ENCODE measurements at regions not wholly inside any gene's neighbourhood (a gene's known extent, or its start where the extent isn't known, plus 50 kb on each side); places are given as distances from the start of the nearest gene placed in this dataset.

DNA sequence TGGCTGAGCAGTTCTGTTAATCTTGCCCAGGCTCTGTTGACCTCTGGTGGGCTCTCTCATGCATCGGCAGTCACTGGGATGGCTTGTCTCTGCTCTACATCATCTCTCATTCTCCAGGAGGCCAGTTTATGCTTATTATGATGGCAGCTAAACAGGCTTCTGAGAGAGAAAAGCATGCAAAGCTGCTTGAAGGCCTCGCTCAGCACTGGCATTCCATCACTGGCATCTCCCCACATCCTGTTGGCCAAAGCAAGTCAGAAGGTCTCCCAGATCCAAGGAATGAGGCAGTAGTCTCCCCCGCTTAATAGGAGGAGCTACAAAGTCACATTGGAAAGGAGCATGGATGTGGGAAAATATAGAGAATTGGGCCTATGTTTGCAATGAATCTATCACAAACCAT, 212.6 kb downstream of the ZNF621 start:
- TF ChIP-seq, protein P1, sequence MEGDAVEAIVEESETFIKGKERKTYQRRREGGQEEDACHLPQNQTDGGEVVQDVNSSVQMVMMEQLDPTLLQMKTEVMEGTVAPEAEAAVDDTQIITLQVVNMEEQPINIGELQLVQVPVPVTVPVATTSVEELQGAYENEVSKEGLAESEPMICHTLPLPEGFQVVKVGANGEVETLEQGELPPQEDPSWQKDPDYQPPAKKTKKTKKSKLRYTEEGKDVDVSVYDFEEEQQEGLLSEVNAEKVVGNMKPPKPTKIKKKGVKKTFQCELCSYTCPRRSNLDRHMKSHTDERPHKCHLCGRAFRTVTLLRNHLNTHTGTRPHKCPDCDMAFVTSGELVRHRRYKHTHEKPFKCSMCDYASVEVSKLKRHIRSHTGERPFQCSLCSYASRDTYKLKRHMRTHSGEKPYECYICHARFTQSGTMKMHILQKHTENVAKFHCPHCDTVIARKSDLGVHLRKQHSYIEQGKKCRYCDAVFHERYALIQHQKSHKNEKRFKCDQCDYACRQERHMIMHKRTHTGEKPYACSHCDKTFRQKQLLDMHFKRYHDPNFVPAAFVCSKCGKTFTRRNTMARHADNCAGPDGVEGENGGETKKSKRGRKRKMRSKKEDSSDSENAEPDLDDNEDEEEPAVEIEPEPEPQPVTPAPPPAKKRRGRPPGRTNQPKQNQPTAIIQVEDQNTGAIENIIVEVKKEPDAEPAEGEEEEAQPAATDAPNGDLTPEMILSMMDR (IDR thresholded peaks at IDR 0.05), result no peak
- TF ChIP-seq POLR2A (IDR thresholded peaks at IDR 0.05), result no peak

Measured in heart left ventricle (tissue), 13 donors.